K562 (cell line): ENCODE measurements at regions not wholly inside any gene's neighbourhood (a gene's known extent, or its start where the extent isn't known, plus 50 kb on each side); places are given as distances from the start of the nearest gene placed in this dataset.

ENCODE experiments used
- ASH1L ChIP-seq: fragments of 450-650 bp; IDR thresholded peaks from 2 replicates; pipeline ENCODE4 v1.6.1; 2018; ENCODE audit warnings: borderline replicate concordance, mild to moderate bottlenecking, low read depth; ENCODE audit not compliant: partially characterized antibody
- CREM ChIP-seq: IDR thresholded peaks from 2 replicates; pipeline ENCODE4 v1.6.1; 2014; ENCODE audit warnings: antibody characterized with exemption, low read depth
- EP400 ChIP-seq: fragments of 450-650 bp; IDR thresholded peaks from 2 replicates; pipeline ENCODE4 v1.6.1; 2017; ENCODE audit warnings: antibody characterized with exemption, mild to moderate bottlenecking, moderate library complexity
- FOXK1 ChIP-seq: sonication (generic); formaldehyde crosslinking; IDR thresholded peaks from 2 replicates; pipeline ENCODE4 v1.8.0; 2022; ENCODE audit warnings: missing genetic modification reagents, mild to moderate bottlenecking, borderline replicate concordance
- FOXP1 ChIP-seq: sonication (generic); formaldehyde crosslinking; IDR thresholded peaks from 2 replicates; pipeline ENCODE4 v1.8.0; 2022; ENCODE audit warnings: mild to moderate bottlenecking, missing genetic modification reagents
- MAFG ChIP-seq: fragments of 450-650 bp; conservative IDR thresholded peaks from 2 replicates; pipeline ENCODE4 v1.6.1; 2016; ENCODE audit warnings: missing genetic modification characterization, missing compliant biosample characterization
- NRF1 ChIP-seq, 2 experiments: fragments of 450-650 bp; IDR thresholded peaks in 1 of 2; conservative IDR thresholded peaks in 1 of 2; 2 replicates each; pipeline ENCODE4 v1.6.1; 2014; ENCODE audit warnings: mild to moderate bottlenecking in 2 of 2
- POLR2A ChIP-seq: fragments of 450-650 bp; conservative IDR thresholded peaks from 2 replicates; pipeline ENCODE4 v1.6.1; 2016
- SMARCE1 ChIP-seq: fragments of 450-650 bp; IDR thresholded peaks from 2 replicates; pipeline ENCODE4 v1.7.1; 2016; ENCODE audit warnings: mild to moderate bottlenecking
- SRSF9 ChIP-seq: fragments of 200-400 bp; formaldehyde crosslinking; IDR thresholded peaks from 2 replicates; pipeline ENCODE4 v1.6.1; 2017; ENCODE audit warnings: low read depth, low read length, borderline replicate concordance
- ZNF436 ChIP-seq: fragments of 250-450, 450-650 bp; sonication (Bioruptor Pico); formaldehyde crosslinking; IDR thresholded peaks from 2 replicates; pipeline ENCODE4 v1.7.0; 2020; ENCODE audit warnings: mild to moderate bottlenecking
- ZZZ3 ChIP-seq: fragments of 450-650 bp; IDR thresholded peaks from 2 replicates; pipeline ENCODE4 v1.6.1; 2016; ENCODE audit warnings: antibody characterized with exemption, mild to moderate bottlenecking, moderate library complexity
- TF ChIP-seq, protein P1 (sequence below): fragments of 250-450 bp; sonication (Bioruptor Pico); IDR thresholded peaks from 2 replicates; pipeline ENCODE4 v1.5.0; 2022; ENCODE audit warnings: mild to moderate bottlenecking
- TF ChIP-seq, protein P2 (sequence below): fragments of 250-450 bp; sonication (Bioruptor Pico); IDR thresholded peaks from 2 replicates; pipeline ENCODE4 v1.5.1; 2021; ENCODE audit warnings: mild to moderate bottlenecking
- TF ChIP-seq, protein P3 (sequence below): fragments of 450-650 bp; IDR thresholded peaks from 2 replicates; pipeline ENCODE4 v1.6.1; 2016; ENCODE audit warnings: mild to moderate bottlenecking
- TF ChIP-seq, protein P4 (sequence below): fragments of 250-450 bp; sonication (Bioruptor Pico); IDR thresholded peaks from 2 replicates; pipeline ENCODE4 v1.4.0; 2020; ENCODE audit warnings: mild to moderate bottlenecking
- TF ChIP-seq, protein P5 (sequence below): sonication (generic); formaldehyde crosslinking; IDR thresholded peaks from 2 replicates; pipeline ENCODE4 v1.8.1; 2023; ENCODE audit warnings: mild to moderate bottlenecking, missing genetic modification reagents
- TF ChIP-seq, protein P6 (sequence below): sonication (generic); formaldehyde crosslinking; IDR thresholded peaks from 2 replicates; pipeline ENCODE4 v1.8.1; 2023; ENCODE audit warnings: mild to moderate bottlenecking, missing genetic modification reagents, moderate library complexity

DNA sequence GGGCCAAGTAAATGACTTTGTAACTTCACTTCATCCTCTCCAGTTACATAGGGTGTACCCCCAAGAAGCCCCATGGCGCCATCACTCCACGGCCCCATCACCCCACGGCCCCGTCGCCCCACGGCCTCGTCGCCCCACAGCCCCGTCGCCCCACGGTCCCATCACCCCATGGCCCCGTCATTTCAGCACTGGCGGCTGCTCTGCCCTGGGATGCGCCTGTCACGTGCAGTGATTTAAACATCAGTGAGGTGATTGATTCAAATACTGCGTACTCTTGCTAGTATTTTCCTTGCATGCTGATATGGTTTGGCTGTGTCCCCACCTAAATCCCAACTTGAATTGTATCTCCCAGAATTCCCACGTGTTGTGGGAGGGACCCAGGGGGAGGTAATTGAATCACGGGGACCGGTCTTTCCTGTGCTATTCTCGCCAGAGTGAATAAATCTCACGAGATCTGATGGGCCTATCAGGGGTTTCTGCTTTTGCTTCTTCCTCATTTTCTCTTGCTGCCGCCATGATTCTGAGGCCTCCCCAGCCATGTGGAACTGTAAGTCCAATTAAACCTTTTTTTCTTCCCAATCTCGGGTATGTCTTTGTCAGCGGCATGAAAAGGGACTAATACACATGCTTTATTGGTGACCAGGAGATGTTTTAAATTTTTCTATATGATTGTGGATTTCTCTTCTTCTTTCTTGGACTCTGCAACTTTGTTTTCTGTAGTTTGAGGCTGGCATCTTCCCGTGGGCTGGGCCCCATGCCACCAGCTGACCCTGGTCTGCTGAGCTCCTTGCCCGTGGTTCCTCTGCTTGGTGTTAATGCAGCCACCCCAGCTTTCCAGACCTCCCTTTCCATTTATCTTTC, 50.1 kb upstream of the PCBP3 start (continued):
- TF ChIP-seq, protein P1, sequence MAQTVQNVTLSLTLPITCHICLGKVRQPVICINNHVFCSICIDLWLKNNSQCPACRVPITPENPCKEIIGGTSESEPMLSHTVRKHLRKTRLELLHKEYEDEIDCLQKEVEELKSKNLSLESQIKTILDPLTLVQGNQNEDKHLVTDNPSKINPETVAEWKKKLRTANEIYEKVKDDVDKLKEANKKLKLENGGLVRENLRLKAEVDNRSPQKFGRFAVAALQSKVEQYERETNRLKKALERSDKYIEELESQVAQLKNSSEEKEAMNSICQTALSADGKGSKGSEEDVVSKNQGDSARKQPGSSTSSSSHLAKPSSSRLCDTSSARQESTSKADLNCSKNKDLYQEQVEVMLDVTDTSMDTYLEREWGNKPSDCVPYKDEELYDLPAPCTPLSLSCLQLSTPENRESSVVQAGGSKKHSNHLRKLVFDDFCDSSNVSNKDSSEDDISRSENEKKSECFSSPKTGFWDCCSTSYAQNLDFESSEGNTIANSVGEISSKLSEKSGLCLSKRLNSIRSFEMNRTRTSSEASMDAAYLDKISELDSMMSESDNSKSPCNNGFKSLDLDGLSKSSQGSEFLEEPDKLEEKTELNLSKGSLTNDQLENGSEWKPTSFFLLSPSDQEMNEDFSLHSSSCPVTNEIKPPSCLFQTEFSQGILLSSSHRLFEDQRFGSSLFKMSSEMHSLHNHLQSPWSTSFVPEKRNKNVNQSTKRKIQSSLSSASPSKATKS: no peak
- TF ChIP-seq ZNF436 (no peak), FOXP1 (CRISPR knock-in tag) (peak; percentile 68; the same call in 1 of the 2 replicates), CREM (no peak), ASH1L (peak; percentile 39), POLR2A (peak; percentile 72), EP400 (peak; percentile 92), SRSF9 (no peak), ZZZ3 (no peak; the same call in 1 of the 2 replicates), MAFG (no peak), NRF1 (conservative IDR thresholded peaks at IDR 0.05 in 1 of 2, IDR thresholded peaks at IDR 0.05 in 1 of 2) (no peak), SMARCE1 (no peak), FOXK1 (CRISPR knock-in tag) (no peak)
- TF ChIP-seq, protein P2, sequence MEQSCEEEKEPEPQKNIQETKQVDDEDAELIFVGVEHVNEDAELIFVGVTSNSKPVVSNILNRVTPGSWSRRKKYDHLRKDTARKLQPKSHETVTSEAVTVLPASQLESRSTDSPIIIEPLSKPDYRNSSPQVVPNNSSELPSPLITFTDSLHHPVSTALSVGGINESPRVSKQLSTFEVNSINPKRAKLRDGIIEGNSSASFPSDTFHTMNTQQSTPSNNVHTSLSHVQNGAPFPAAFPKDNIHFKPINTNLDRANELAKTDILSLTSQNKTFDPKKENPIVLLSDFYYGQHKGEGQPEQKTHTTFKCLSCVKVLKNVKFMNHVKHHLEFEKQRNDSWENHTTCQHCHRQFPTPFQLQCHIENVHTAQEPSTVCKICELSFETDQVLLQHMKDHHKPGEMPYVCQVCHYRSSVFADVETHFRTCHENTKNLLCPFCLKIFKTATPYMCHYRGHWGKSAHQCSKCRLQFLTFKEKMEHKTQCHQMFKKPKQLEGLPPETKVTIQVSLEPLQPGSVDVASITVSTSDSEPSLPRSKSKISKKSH (CRISPR knock-in tag): no peak
- TF ChIP-seq, protein P3, sequence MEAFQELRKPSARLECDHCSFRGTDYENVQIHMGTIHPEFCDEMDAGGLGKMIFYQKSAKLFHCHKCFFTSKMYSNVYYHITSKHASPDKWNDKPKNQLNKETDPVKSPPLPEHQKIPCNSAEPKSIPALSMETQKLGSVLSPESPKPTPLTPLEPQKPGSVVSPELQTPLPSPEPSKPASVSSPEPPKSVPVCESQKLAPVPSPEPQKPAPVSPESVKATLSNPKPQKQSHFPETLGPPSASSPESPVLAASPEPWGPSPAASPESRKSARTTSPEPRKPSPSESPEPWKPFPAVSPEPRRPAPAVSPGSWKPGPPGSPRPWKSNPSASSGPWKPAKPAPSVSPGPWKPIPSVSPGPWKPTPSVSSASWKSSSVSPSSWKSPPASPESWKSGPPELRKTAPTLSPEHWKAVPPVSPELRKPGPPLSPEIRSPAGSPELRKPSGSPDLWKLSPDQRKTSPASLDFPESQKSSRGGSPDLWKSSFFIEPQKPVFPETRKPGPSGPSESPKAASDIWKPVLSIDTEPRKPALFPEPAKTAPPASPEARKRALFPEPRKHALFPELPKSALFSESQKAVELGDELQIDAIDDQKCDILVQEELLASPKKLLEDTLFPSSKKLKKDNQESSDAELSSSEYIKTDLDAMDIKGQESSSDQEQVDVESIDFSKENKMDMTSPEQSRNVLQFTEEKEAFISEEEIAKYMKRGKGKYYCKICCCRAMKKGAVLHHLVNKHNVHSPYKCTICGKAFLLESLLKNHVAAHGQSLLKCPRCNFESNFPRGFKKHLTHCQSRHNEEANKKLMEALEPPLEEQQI: no peak
- TF ChIP-seq, protein P4, sequence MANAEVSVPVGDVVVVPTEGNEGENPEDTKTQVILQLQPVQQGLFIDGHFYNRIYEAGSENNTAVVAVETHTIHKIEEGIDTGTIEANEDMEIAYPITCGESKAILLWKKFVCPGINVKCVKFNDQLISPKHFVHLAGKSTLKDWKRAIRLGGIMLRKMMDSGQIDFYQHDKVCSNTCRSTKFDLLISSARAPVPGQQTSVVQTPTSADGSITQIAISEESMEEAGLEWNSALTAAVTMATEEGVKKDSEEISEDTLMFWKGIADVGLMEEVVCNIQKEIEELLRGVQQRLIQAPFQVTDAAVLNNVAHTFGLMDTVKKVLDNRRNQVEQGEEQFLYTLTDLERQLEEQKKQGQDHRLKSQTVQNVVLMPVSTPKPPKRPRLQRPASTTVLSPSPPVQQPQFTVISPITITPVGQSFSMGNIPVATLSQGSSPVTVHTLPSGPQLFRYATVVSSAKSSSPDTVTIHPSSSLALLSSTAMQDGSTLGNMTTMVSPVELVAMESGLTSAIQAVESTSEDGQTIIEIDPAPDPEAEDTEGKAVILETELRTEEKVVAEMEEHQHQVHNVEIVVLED (CRISPR knock-in tag): no peak
- TF ChIP-seq, protein P5, sequence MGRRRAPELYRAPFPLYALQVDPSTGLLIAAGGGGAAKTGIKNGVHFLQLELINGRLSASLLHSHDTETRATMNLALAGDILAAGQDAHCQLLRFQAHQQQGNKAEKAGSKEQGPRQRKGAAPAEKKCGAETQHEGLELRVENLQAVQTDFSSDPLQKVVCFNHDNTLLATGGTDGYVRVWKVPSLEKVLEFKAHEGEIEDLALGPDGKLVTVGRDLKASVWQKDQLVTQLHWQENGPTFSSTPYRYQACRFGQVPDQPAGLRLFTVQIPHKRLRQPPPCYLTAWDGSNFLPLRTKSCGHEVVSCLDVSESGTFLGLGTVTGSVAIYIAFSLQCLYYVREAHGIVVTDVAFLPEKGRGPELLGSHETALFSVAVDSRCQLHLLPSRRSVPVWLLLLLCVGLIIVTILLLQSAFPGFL: no peak
- TF ChIP-seq, protein P6, sequence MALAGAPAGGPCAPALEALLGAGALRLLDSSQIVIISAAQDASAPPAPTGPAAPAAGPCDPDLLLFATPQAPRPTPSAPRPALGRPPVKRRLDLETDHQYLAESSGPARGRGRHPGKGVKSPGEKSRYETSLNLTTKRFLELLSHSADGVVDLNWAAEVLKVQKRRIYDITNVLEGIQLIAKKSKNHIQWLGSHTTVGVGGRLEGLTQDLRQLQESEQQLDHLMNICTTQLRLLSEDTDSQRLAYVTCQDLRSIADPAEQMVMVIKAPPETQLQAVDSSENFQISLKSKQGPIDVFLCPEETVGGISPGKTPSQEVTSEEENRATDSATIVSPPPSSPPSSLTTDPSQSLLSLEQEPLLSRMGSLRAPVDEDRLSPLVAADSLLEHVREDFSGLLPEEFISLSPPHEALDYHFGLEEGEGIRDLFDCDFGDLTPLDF (CRISPR knock-in tag): no peak
